ENCODE measurements at regions not wholly inside any gene's neighbourhood (a gene's known extent, or its start where the extent isn't known, plus 50 kb on each side); places are given as distances from the start of the nearest gene placed in this dataset.

DNA sequence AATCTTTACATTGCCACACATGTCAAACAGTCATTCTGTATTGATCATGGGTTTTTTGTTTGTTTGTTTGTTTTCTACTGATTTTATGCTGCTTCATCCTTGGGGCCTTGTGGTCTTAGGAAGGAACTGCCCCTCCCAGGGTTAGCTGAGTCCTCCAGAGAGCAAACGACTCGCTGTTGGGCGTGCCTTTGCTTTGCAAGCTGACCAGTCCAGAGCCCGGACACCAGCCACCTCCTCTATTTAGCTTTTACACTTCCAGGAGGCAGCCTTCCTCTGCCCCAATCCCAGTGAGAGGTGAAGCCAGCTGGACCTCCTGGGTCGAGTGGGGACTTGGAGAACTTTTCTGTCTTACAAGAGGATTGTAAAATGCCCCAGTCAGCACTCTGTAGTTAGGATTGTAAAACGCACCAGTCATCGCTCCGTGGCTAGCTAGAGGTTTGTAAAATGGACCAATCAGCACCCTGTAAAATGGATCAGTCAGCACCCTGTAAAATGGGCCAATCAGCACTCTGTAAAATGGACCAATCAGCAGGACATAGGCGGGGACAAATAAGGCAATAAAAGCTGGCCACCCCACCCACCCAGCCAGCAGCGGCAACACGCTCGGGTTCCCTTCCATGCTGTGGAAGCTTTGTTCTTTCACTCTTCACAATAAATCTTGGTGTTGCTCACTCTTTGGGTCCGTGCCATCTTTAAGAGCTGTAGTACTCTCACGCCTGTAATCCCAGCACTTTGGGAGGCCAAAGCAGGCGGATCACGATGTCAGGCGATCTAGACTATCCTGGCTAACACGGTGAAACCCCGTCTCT, 154.4 kb downstream of the ERCC6L2 start:
- H3K9me3 ChIP-seq (ENCODE audit: control insufficient read depth, low read length) = no peaks in the 10 kb centered on the region
- no peaks in the 10 kb centered on the region for H3K27me3 ChIP-seq (ENCODE audit: control insufficient read depth, insufficient read depth)
- no peak overlapping the region for H3K4me3 ChIP-seq (ENCODE audit: low read length)
- DNase-seq (no peak), ATAC-seq (no peak)
- no peaks in the 10 kb centered on the region for H3K4me1 ChIP-seq (ENCODE audit: control insufficient read depth, insufficient read depth, low read length)
- intact Hi-C loops (cut with DNase I) = no loop called here
- 90% methylated on average over 19 of the region's 19 CpGs for WGBS
- H3K27ac ChIP-seq (ENCODE audit: low read length) = no peak overlapping the region

GRCh38 chr9:96027251-96028131, 152.0 kb downstream of the ERCC6L2 start:
- intact Hi-C loops (cut with DNase I) = no loop called here
- Histone ChIP-seq H3K27ac (ENCODE audit: low read length) (no peak overlapping the region), H3K4me3 (ENCODE audit: low read length) (peak overlapping the region; percentile 46), H3K27me3 (ENCODE audit: control insufficient read depth, insufficient read depth) (no peaks in the 10 kb centered on the region), H3K4me1 (ENCODE audit: control insufficient read depth, insufficient read depth, low read length) (no peaks in the 10 kb centered on the region), H3K9me3 (ENCODE audit: control insufficient read depth, low read length) (no peaks in the 10 kb centered on the region)
- ATAC-seq = peak; percentile 52 to 74
- 11% methylated on average over 72 of the region's 72 CpGs for whole genome bisulfite sequencing
- DNase-seq = peak; percentile 67 to 81 (median 80)

DNA sequence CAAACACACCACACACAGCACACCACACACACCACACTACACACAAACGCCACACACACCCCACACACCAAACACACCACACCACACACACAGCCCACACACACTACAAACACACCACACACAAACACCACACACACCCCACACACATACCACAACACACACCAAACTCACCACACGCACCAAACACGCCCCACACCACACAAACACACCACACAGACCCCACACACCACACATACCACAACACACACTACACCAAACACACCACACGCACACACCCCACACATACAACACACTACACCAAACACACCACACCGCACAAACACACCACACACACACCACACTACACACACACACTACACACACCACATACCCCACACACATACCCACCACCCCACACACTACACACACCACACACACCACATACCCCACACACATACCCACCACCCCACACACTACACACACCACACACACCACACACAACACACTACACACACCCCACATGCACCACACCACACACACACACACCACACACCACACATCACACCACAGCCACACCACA, 151.2 kb downstream of the ERCC6L2 start:
- ATAC-seq = peak in 1 of 2 donors; percentile 0
- intact Hi-C loops (cut with DNase I) = no loop called here
- no peak for DNase-seq
- Histone ChIP-seq H3K27ac (ENCODE audit: low read length) (no peak overlapping the region), H3K27me3 (ENCODE audit: control insufficient read depth, insufficient read depth) (no peaks in the 10 kb centered on the region), H3K4me1 (ENCODE audit: control insufficient read depth, insufficient read depth, low read length) (no peaks in the 10 kb centered on the region), H3K9me3 (ENCODE audit: control insufficient read depth, low read length) (no peaks in the 10 kb centered on the region), H3K4me3 (ENCODE audit: low read length) (peak overlapping the region; percentile 46)
- WGBS = 97% methylated on average over 5 of the region's 5 CpGs

DNA sequence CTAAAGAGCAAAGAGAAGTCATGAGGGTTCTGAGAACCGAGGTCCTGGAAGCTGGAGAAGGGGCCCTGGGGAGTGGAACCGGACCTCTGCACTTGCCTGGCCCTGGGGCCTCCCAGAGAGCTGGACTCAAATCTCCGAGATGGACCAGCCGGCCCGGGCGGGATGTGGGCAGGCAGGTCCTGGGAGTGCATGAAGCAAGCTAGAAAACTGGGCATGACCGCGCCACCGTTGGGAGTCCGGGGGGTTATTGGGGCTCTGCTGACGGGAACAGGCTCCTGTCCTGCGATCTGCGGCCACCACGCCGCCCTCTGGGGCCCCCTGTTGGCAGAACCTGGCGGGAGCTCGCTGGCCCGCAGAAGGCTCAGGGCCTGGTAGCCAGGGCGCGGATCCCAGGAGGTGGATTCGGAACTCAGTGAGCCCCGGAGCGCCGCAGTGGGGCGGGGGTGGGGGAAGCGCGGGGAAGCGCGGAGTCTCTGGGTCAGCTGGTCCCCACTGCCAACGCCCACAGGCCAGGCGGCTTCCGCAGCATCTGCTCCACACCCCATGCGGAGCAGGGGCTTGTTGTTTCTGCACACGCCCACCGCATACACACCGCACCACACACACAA, 150.6 kb downstream of the ERCC6L2 start:
- H3K9me3 ChIP-seq (ENCODE audit: control insufficient read depth, low read length) = no peaks in the 10 kb centered on the region
- H3K27me3 ChIP-seq (ENCODE audit: control insufficient read depth, insufficient read depth) = no peaks in the 10 kb centered on the region
- H3K4me3 ChIP-seq (ENCODE audit: low read length) = no peak overlapping the region
- H3K4me1 ChIP-seq (ENCODE audit: control insufficient read depth, insufficient read depth, low read length) = no peaks in the 10 kb centered on the region
- DNase-seq = peak; percentile 48 to 79 (median 60)
- H3K27ac ChIP-seq (ENCODE audit: low read length) = no peak overlapping the region
- ATAC-seq = peak in 1 of 2 donors; percentile 7
- WGBS = 61% methylated on average over 36 of the region's 36 CpGs
- intact Hi-C loops (cut with DNase I) = no loop called here

DNA sequence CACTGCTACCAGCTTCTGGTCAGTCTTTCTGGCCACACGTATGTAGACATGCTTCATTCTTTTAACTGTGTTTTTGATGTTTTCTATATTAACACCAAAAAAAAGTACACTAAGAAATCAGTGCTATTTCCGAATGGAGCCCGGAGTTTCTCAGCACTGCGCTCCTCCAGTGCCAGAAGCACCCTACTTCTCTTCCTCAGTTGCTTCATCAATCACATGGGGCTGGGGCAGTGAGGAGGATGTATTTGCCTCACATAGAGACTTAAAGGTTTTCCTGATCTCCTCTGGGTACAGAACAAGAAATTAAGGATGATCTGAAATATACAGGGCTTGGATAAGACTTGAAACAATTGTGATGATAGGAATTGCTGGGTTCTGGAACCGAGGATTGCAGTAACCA, 148.0 kb downstream of the ERCC6L2 start:
- H3K27ac ChIP-seq (ENCODE audit: low read length) = no peak overlapping the region
- no peak for DNase-seq
- ATAC-seq = no peak
- no peaks in the 10 kb centered on the region for H3K9me3 ChIP-seq (ENCODE audit: control insufficient read depth, low read length)
- H3K4me3 ChIP-seq (ENCODE audit: low read length) = no peak overlapping the region
- peaks cover 3% of the 10 kb centered on the region for H3K4me1 ChIP-seq (ENCODE audit: control insufficient read depth, insufficient read depth, low read length)
- no peaks in the 10 kb centered on the region for H3K27me3 ChIP-seq (ENCODE audit: control insufficient read depth, insufficient read depth)
- intact Hi-C loops (cut with DNase I) = no loop called here
- 88% methylated on average over 5 of the region's 5 CpGs for WGBS

GRCh38 chr9:96022445-96023051, 147.1 kb downstream of the ERCC6L2 start:
- ATAC-seq (peak; percentile 55 to 60), DNase-seq (peak; percentile 64 to 88 (median 80))
- Histone ChIP-seq H3K27me3 (ENCODE audit: control insufficient read depth, insufficient read depth) (no peaks in the 10 kb centered on the region), H3K9me3 (ENCODE audit: control insufficient read depth, low read length) (no peaks in the 10 kb centered on the region), H3K4me3 (ENCODE audit: low read length) (peak overlapping the region; percentile 87), H3K27ac (ENCODE audit: low read length) (no peak overlapping the region), H3K4me1 (ENCODE audit: control insufficient read depth, insufficient read depth, low read length) (peaks cover 3% of the 10 kb centered on the region)
- intact Hi-C loops (cut with DNase I) = no loop called here
- WGBS = 13% methylated on average over 26 of the region's 26 CpGs

DNA sequence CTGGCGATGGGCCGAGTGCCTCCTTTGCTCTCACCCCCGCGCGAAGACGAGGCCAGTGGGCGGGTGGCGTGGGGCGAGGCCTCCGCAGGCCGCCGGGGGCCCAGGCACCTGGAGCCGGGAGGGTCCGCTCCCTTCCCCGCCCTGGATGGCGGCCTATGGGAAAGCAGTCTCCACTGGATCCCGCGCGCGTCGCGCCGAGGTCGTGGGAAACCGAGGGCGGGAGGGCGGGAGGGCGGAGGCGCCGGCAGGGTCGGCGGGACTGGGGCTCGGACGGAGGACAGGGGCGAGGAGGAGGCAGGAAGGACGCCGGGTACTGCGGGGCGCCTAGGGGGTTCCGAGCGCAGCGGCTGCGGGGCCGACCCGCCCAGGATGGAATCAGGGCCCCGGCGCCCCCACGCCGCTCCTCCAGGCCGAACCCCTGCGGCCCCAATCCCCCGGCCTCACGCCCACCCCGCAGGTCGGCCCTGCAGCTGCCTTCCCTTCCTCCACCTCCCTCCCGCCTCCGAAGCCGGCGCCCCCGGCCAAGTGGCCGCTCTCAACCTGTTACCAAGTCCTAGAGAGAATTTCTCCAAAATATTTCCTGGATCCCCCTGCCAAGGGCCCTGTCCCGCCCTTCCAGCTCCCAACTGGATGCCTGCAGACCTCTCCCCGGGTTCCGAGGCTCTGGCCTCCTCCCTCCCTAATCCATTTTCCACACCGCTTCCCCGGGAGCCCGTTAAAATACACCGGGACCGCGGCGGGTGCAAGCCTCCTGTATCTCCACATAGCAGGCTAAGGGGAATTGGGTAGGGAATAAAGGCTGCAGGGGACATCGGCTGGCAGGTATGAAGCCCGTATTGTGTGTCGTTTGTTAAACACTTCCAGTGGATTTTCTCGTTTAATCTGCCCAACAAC, 146.3 kb downstream of the ERCC6L2 start:
- ATAC-seq (peak; percentile 63 to 75), DNase-seq (peak; percentile 55 to 82 (median 81))
- peaks cover 3% of the 10 kb centered on the region for H3K4me1 ChIP-seq (ENCODE audit: control insufficient read depth, insufficient read depth, low read length)
- 1% methylated on average over 75 of the region's 75 CpGs for WGBS
- intact Hi-C loops (cut with DNase I) = no loop called here
- peak overlapping the region; percentile 32 for H3K27ac ChIP-seq (ENCODE audit: low read length)
- no peaks in the 10 kb centered on the region for H3K9me3 ChIP-seq (ENCODE audit: control insufficient read depth, low read length)
- H3K27me3 ChIP-seq (ENCODE audit: control insufficient read depth, insufficient read depth) = no peaks in the 10 kb centered on the region
- peak overlapping the region; percentile 87 for H3K4me3 ChIP-seq (ENCODE audit: low read length)

DNA sequence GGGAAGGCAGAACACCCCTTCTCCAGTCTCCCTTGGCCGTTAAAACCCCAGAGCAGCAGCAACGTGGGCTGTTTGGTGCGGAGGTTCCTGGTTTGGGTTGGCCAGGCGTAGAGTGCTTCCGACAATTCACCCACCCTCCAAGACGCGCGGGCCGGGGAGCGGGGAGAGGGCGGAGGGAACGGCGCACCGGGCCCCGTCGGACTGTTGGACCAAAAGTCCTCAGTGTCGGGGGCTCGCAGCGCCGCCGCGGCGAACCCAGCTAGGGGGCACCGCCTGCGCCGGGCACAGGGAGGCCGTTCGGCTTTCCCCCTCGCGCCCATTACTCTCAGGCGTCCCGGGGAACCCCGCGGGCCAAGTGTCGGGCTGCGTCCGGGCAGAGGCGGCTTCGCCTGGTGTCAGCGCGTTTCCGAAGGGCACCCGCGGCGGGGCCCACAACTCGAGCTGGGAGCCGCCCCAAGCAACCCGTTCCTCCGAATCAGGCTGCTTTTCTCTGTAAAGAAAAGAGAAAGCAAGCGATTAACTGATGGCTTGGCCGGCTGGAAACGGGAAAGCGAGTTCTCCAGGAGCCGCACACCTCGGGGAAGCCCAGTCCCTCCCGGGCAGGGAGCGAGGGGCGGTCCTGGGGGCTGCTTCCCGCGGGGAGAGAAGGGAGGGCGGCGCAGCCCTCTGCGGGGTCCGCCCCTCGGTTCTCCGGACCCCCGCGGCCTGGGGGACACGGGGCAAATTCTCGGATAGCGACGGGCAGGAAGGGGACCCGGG, 145.5 kb downstream of the ERCC6L2 start:
- Histone ChIP-seq H3K4me3 (ENCODE audit: low read length) (peak overlapping the region; percentile 87), H3K4me1 (ENCODE audit: control insufficient read depth, insufficient read depth, low read length) (peaks cover 3% of the 10 kb centered on the region), H3K27me3 (ENCODE audit: control insufficient read depth, insufficient read depth) (no peaks in the 10 kb centered on the region), H3K9me3 (ENCODE audit: control insufficient read depth, low read length) (no peaks in the 10 kb centered on the region), H3K27ac (ENCODE audit: low read length) (peak overlapping the region; percentile 40)
- intact Hi-C loops (cut with DNase I) = no loop called here
- peak; percentile 76 to 79 for ATAC-seq
- WGBS = under 1% methylated on average over 73 of the region's 73 CpGs
- DNase-seq = peak; percentile 60 to 85 (median 83)

- 45% methylated on average over 13 of the region's 13 CpGs for WGBS
- no peak for DNase-seq
- Histone ChIP-seq H3K4me3 (ENCODE audit: low read length) (peak overlapping the region; percentile 87), H3K4me1 (ENCODE audit: control insufficient read depth, insufficient read depth, low read length) (peaks cover 3% of the 10 kb centered on the region), H3K9me3 (ENCODE audit: control insufficient read depth, low read length) (no peaks in the 10 kb centered on the region), H3K27ac (ENCODE audit: low read length) (peak overlapping the region; percentile 40), H3K27me3 (ENCODE audit: control insufficient read depth, insufficient read depth) (no peaks in the 10 kb centered on the region)
- no peak for ATAC-seq
- intact Hi-C loops (cut with DNase I) = no loop called here
Measured at GRCh38 chr9:96020300-96020791, 144.9 kb downstream of the ERCC6L2 start.

Data from right cardiac atrium (tissue), 5 donors.